K562 (cell line): ENCODE measurements at regions not wholly inside any gene's neighbourhood (a gene's known extent, or its start where the extent isn't known, plus 50 kb on each side); places are given as distances from the start of the nearest gene placed in this dataset.

ENCODE experiments used
- RAD21 ChIP-seq, 2 experiments: fragments of 250-450 bp in 1 of 2; fragments of 450-650 bp in 1 of 2; sonication (Bioruptor Pico) in 1 of 2; formaldehyde crosslinking in 1 of 2; IDR thresholded peaks in 1 of 2; conservative IDR thresholded peaks in 1 of 2; 2 replicates each; pipeline versions ENCODE4 v1.4.0 to v1.8.0; 2020 to 2022; ENCODE audit warnings: mild to moderate bottlenecking in 2 of 2, moderate library complexity in 1 of 2
- RCOR1 ChIP-seq, 2 experiments: IDR thresholded peaks; 2 replicates each; pipeline ENCODE4 v1.6.1; 2012; ENCODE audit warnings: low read depth in 2 of 2, low read length in 2 of 2, borderline replicate concordance in 1 of 2, improper control_type of control experiment in 1 of 2
- ZNF23 ChIP-seq: fragments of 250-450 bp; sonication (Bioruptor Pico); IDR thresholded peaks from 2 replicates; pipeline ENCODE4 v1.4.0; 2020; ENCODE audit warnings: mild to moderate bottlenecking
- TF ChIP-seq, protein P1 (sequence below), 2 experiments: fragments of 450-650 bp in 1 of 2; IDR thresholded peaks; 2 replicates each; pipeline ENCODE4 v1.6.1; 2011 to 2017; ENCODE audit warnings: low read depth in 2 of 2, antibody characterized with exemption in 1 of 2, borderline replicate concordance in 1 of 2, low read length in 1 of 2, mild to moderate bottlenecking in 1 of 2, mixed read lengths in 1 of 2; ENCODE audit not compliant: control insufficient read depth in 1 of 2

GRCh38 chr19:42655748-42656147 is 61.0 kb upstream of the CEACAM8 start:
- TF ChIP-seq RCOR1 (IDR thresholded peaks at IDR 0.05; ENCODE audit: borderline replicate concordance in 1 of 2, low read depth in 2 of 2, low read length in 2 of 2) (no peak), RAD21 (CRISPR knock-in tag; conservative IDR thresholded peaks at IDR 0.05 in 1 of 2, IDR thresholded peaks at IDR 0.05 in 1 of 2) (no peak), ZNF23 (CRISPR knock-in tag) (no peak)
- TF ChIP-seq, protein P1, sequence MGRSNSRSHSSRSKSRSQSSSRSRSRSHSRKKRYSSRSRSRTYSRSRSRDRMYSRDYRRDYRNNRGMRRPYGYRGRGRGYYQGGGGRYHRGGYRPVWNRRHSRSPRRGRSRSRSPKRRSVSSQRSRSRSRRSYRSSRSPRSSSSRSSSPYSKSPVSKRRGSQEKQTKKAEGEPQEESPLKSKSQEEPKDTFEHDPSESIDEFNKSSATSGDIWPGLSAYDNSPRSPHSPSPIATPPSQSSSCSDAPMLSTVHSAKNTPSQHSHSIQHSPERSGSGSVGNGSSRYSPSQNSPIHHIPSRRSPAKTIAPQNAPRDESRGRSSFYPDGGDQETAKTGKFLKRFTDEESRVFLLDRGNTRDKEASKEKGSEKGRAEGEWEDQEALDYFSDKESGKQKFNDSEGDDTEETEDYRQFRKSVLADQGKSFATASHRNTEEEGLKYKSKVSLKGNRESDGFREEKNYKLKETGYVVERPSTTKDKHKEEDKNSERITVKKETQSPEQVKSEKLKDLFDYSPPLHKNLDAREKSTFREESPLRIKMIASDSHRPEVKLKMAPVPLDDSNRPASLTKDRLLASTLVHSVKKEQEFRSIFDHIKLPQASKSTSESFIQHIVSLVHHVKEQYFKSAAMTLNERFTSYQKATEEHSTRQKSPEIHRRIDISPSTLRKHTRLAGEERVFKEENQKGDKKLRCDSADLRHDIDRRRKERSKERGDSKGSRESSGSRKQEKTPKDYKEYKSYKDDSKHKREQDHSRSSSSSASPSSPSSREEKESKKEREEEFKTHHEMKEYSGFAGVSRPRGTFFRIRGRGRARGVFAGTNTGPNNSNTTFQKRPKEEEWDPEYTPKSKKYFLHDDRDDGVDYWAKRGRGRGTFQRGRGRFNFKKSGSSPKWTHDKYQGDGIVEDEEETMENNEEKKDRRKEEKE (IDR thresholded peaks at IDR 0.05; ENCODE audit: borderline replicate concordance in 1 of 2, control insufficient read depth in 1 of 2, low read depth in 2 of 2, low read length in 1 of 2), result no peak
